A549 (cell line): ENCODE measurements at regions not wholly inside any gene's neighbourhood (a gene's known extent, or its start where the extent isn't known, plus 50 kb on each side); places are given as distances from the start of the nearest gene placed in this dataset.
A peak's percentile ranks its signal among the peaks of the same experiment; 100 is the strongest.

ENCODE experiments used
- ATAC-seq, 2 experiments: fragments of 200-7000 bp in 1 of 2; fragments of >200 bp in 1 of 2; cut with Nextera tagmentation in 1 of 2; cut with Tn5 transposase in 1 of 2; 3 replicates each; pipeline versions ENCODE4 v1.8.0 to v1.9.1; 2018 to 2020; ENCODE audit warnings: mild to moderate bottlenecking in 1 of 2, moderate library complexity in 1 of 2
- CTCF ChIA-PET: fragments of 300-600 bp; sonication (Branson Sonifier 250); formaldehyde crosslinking; extraction: SDS; loops from one replicate; lab custom pipeline; 2021; ENCODE audit warnings: antibody characterized with exemption, inconsistent platforms; lab: Yijun Ruan, JAX
- POLR2A ChIA-PET: fragments of 350-600 bp; formaldehyde crosslinking; extraction: SDS; loops from one replicate; lab custom pipeline; 2021; ENCODE audit warnings: antibody characterized with exemption, inconsistent platforms; lab: Yijun Ruan, JAX
- DNase-seq, 2 experiments: peaks; one replicate each; pipeline versions ENCODE4 v3.0.0 to v3.0.0-alpha.2; 2011 to 2016; ENCODE audit warnings: low read depth in 1 of 2, low spot score in 1 of 2
- FAIRE-seq: peaks from 2 replicates; lab custom pipeline; 2011; peaks lifted over from hg19 to GRCh38; lab: Jason Lieb, UNC
- H3K27ac ChIP-seq, 2 experiments: fragments of >200 bp; sonication (Bioruptor Twin); formaldehyde crosslinking; 3 replicates each; pipeline ENCODE4 v1.5.1; 2016 to 2017
- H3K4me1 ChIP-seq: fragments of >200 bp; sonication (Bioruptor Twin); formaldehyde crosslinking; 3 replicates; pipeline ENCODE4 v1.6.1; 2016
- H3K4me2 ChIP-seq: fragments of >200 bp; sonication (Bioruptor Twin); formaldehyde crosslinking; 3 replicates; pipeline ENCODE4 v1.6.1; 2016
- H3K4me3 ChIP-seq: fragments of >200 bp; sonication (Bioruptor Twin); formaldehyde crosslinking; 3 replicates; pipeline ENCODE4 v1.5.1; 2016
- H3K9me3 ChIP-seq: fragments of >200 bp; sonication (Bioruptor Twin); formaldehyde crosslinking; 3 replicates; pipeline ENCODE4 v1.6.1; 2016
- ATOH8 ChIP-seq: fragments of 250-450 bp; sonication (Bioruptor Pico); IDR thresholded peaks from 2 replicates; pipeline ENCODE4 v1.5.0; 2020; ENCODE audit warnings: low read depth, mild to moderate bottlenecking, moderate library complexity
- CBX8 ChIP-seq: fragments of 200-600 bp; sonication (generic); IDR thresholded peaks from 2 replicates; pipeline ENCODE4 v1.6.1; 2016
- CEBPB ChIP-seq, 2 experiments: fragments of >200 bp in 1 of 2; sonication (Bioruptor Twin) in 1 of 2; formaldehyde crosslinking in 1 of 2; IDR thresholded peaks; 2 replicates each; pipeline ENCODE4 v1.6.1; 2012 to 2016
- CHD2 ChIP-seq: fragments of 150-350 bp; IDR thresholded peaks from 2 replicates; pipeline ENCODE4 v1.6.1; 2014; ENCODE audit warnings: low read length; ENCODE audit not compliant: partially characterized antibody
- CTCF ChIP-seq: fragments of >200 bp; sonication (Bioruptor Twin); formaldehyde crosslinking; IDR thresholded peaks from 3 replicates; pipeline ENCODE4 v1.5.1; 2016
- E2F6 ChIP-seq: IDR thresholded peaks from 2 replicates; pipeline ENCODE4 v1.6.1; 2012; ENCODE audit warnings: low read depth, borderline replicate concordance
- EHMT2 ChIP-seq: fragments of 200-600 bp; sonication (generic); IDR thresholded peaks from 2 replicates; pipeline ENCODE4 v1.6.1; 2016; ENCODE audit warnings: antibody characterized with exemption, low read depth, mild to moderate bottlenecking, moderate library complexity
- ELK1 ChIP-seq: fragments of 150-350 bp; IDR thresholded peaks from 2 replicates; pipeline ENCODE4 v1.6.1; 2014; ENCODE audit warnings: low read depth, mild to moderate bottlenecking, low read length
- EP300 ChIP-seq, 2 experiments: fragments of >200 bp; sonication (Bioruptor Twin); formaldehyde crosslinking; IDR thresholded peaks; 2 replicates in 1 of 2; 3 replicates in 1 of 2; pipeline ENCODE4 v1.6.1; 2016 to 2017
- FOSB ChIP-seq: fragments of 250-450 bp; sonication (Bioruptor Pico); IDR thresholded peaks from 2 replicates; pipeline ENCODE4 v1.5.0; 2020; ENCODE audit warnings: mild to moderate bottlenecking, moderate library complexity
- FOSL2 ChIP-seq, 2 experiments: fragments of 450-650 bp in 1 of 2; fragments of >200 bp in 1 of 2; sonication (Bioruptor Twin) in 1 of 2; formaldehyde crosslinking; IDR thresholded peaks; 2 replicates each; pipeline versions ENCODE4 v1.5.0 to v1.6.1; 2016 to 2020; ENCODE audit warnings: mild to moderate bottlenecking in 1 of 2, moderate library complexity in 1 of 2
- FOXS1 ChIP-seq: fragments of 250-450 bp; sonication (Bioruptor Pico); IDR thresholded peaks from 2 replicates; pipeline ENCODE4 v1.5.0; 2020; ENCODE audit warnings: mild to moderate bottlenecking, moderate library complexity
- HDAC2 ChIP-seq: fragments of 200-600 bp; sonication (generic); IDR thresholded peaks from 2 replicates; pipeline ENCODE4 v1.6.1; 2016
- HOXA7 ChIP-seq: fragments of 250-450 bp; sonication (Bioruptor Pico); IDR thresholded peaks from 2 replicates; pipeline ENCODE4 v1.5.0; 2020; ENCODE audit warnings: mild to moderate bottlenecking, moderate library complexity
- HOXB5 ChIP-seq: fragments of 250-450 bp; sonication (Bioruptor Pico); IDR thresholded peaks from 2 replicates; pipeline ENCODE4 v1.5.0; 2020; ENCODE audit warnings: mild to moderate bottlenecking, moderate library complexity
- KDM5A ChIP-seq: fragments of 200-600 bp; sonication (generic); IDR thresholded peaks from 2 replicates; pipeline ENCODE4 v1.6.1; 2016; ENCODE audit warnings: antibody characterized with exemption, mild to moderate bottlenecking
- MAFK ChIP-seq: fragments of 450-650 bp; IDR thresholded peaks from 2 replicates; pipeline ENCODE4 v1.6.1; 2014; ENCODE audit not compliant: partially characterized antibody
- NFE2L2 ChIP-seq: fragments of 150-350 bp; conservative IDR thresholded peaks from 2 replicates; pipeline ENCODE4 v1.6.1; 2014; ENCODE audit warnings: low read length
- NPAS2 ChIP-seq: fragments of 250-450 bp; sonication (Bioruptor Pico); IDR thresholded peaks from 2 replicates; pipeline ENCODE4 v1.8.0; 2022; ENCODE audit warnings: mild to moderate bottlenecking, moderate library complexity, borderline replicate concordance
- POLR2AphosphoS2 ChIP-seq: conservative IDR thresholded peaks from 2 replicates; pipeline ENCODE4 v1.6.1; 2012; ENCODE audit warnings: low read length, improper control_type of control experiment, inconsistent platforms
- RAD21 ChIP-seq, 2 experiments: fragments of >200 bp in 1 of 2; sonication (Bioruptor Twin) in 1 of 2; formaldehyde crosslinking in 1 of 2; IDR thresholded peaks in 1 of 2; conservative IDR thresholded peaks in 1 of 2; 2 replicates in 1 of 2; 3 replicates in 1 of 2; pipeline ENCODE4 v1.6.1; 2012 to 2018; ENCODE audit warnings: inconsistent platforms in 1 of 2
- RARB ChIP-seq: fragments of 250-450 bp; sonication (Bioruptor Pico); IDR thresholded peaks from 2 replicates; pipeline ENCODE4 v1.8.0; 2021; ENCODE audit warnings: mild to moderate bottlenecking, moderate library complexity
- RCOR1 ChIP-seq: fragments of 150-350 bp; IDR thresholded peaks from 2 replicates; pipeline ENCODE4 v1.6.1; 2014; ENCODE audit warnings: antibody characterized with exemption, low read length, low read depth
- RNF2 ChIP-seq: fragments of 200-600 bp; sonication (generic); IDR thresholded peaks from 2 replicates; pipeline ENCODE4 v1.6.1; 2016; ENCODE audit warnings: low read depth, mild to moderate bottlenecking, antibody characterized with exemption, moderate library complexity, borderline replicate concordance
- TP53 ChIP-seq: fragments of 250-450 bp; sonication (Bioruptor Pico); IDR thresholded peaks from 2 replicates; pipeline ENCODE4 v1.5.0; 2021; ENCODE audit warnings: mild to moderate bottlenecking, moderate library complexity
- USF2 ChIP-seq: fragments of 450-650 bp; IDR thresholded peaks from 2 replicates; pipeline ENCODE4 v1.6.1; 2014; ENCODE audit warnings: antibody characterized with exemption
- ZC3H11A ChIP-seq: fragments of 450-650 bp; IDR thresholded peaks from 2 replicates; pipeline ENCODE4 v1.6.1; 2014; ENCODE audit warnings: antibody characterized with exemption, mild to moderate bottlenecking
- ZNF302 ChIP-seq: fragments of 250-450 bp; sonication (Bioruptor Pico); IDR thresholded peaks from 2 replicates; pipeline ENCODE4 v1.9.0; 2021; ENCODE audit warnings: inconsistent platforms, mild to moderate bottlenecking, moderate library complexity
- WGBS: methylation state at CpG from one replicate; pipeline ENCODE4 v1.1.6; 2017; ENCODE audit errors: missing lambda C conversion rate; 5-methylcytosine and 5-hydroxymethylcytosine counted together

GRCh38 chr10:78774999-78775711 is 293.6 kb upstream of the ZMIZ1 start:
- no peaks in the 10 kb centered on the region for H3K9me3 ChIP-seq
- H3K4me2 ChIP-seq, result no peak overlapping the region
- H3K4me3 ChIP-seq, result no peak overlapping the region
- CTCF ChIA-PET, result interaction anchor here (1.2 to 1.6 kb wide), 4 partner anchors 9 to 420 kb away, joined by 3 to 6 read pairs (median 3); no protein-coding TSS in a partner anchor
- DNase-seq (no peak), FAIRE-seq (no peak), ATAC-seq (peak; percentile 39 to 56; a peak in 4 of 6 replicates)
- peak overlapping the region in 1 of 2 experiments; percentile 56; a peak in 2 of 6 replicates for H3K27ac ChIP-seq
- POLR2A ChIA-PET, result no interaction called here
- 81% methylated on average over 11 of the region's 14 CpGs for WGBS
- peaks cover 31% of the 10 kb centered on the region for H3K4me1 ChIP-seq
- TF ChIP-seq FOXS1 (no peak), E2F6 (no peak), ELK1 (no peak), KDM5A (no peak), CBX8 (no peak)

GRCh38 chr10:78775891-78776290 is 292.9 kb upstream of the ZMIZ1 start:
- TF ChIP-seq FOSB (CRISPR knock-in tag), result no peak
- no peak for TF ChIP-seq CTCF
- no peak for TF ChIP-seq ZC3H11A
- no peak for TF ChIP-seq RNF2
- TF ChIP-seq TP53 (CRISPR knock-in tag), result no peak
- no peak for TF ChIP-seq EP300 (IDR thresholded peaks at IDR 0.05)
- TF ChIP-seq RCOR1, result no peak
- no peak for TF ChIP-seq EHMT2
- no peak for TF ChIP-seq RARB (CRISPR knock-in tag)
- TF ChIP-seq NPAS2 (CRISPR knock-in tag), result no peak
- WGBS, result 38% methylated on average over 1 of the region's 1 CpG
- H3K9me3 ChIP-seq, result no peaks in the 10 kb centered on the region
- ATAC-seq (no peak), DNase-seq (no peak), FAIRE-seq (no peak)
- no peak overlapping the region for H3K4me3 ChIP-seq
- CTCF ChIA-PET, result interaction anchor here (1.2 to 1.6 kb wide), 3 partner anchors 10 to 199 kb away, joined by 3 to 6 read pairs (median 3); no protein-coding TSS in a partner anchor
- no peak overlapping the region for H3K4me2 ChIP-seq
- POLR2A ChIA-PET, result no interaction called here
- peaks cover 31% of the 10 kb centered on the region for H3K4me1 ChIP-seq
- no peak overlapping the region for H3K27ac ChIP-seq

GRCh38 chr10:78776756-78777155 is 292.0 kb upstream of the ZMIZ1 start:
- CTCF ChIA-PET, result no interaction called here
- ATAC-seq, result no peak
- POLR2A ChIA-PET, result no interaction called here
- no peak for TF ChIP-seq NFE2L2
- no peak for TF ChIP-seq CHD2
- no peak for TF ChIP-seq RAD21 (conservative IDR thresholded peaks at IDR 0.05 in 1 of 2, IDR thresholded peaks at IDR 0.05 in 1 of 2)
- TF ChIP-seq RNF2, result no peak
- TF ChIP-seq HDAC2, result no peak
- TF ChIP-seq POLR2AphosphoS2, result no peak
- TF ChIP-seq MAFK, result no peak
- TF ChIP-seq FOSL2 (IDR thresholded peaks at IDR 0.05), result no peak
- TF ChIP-seq FOSL2 (CRISPR knock-in tag; IDR thresholded peaks at IDR 0.05), result no peak
- TF ChIP-seq HOXA7 (CRISPR knock-in tag), result no peak
- no peak for TF ChIP-seq NPAS2 (CRISPR knock-in tag)
- no peak for TF ChIP-seq HOXB5 (CRISPR knock-in tag)
- TF ChIP-seq E2F6, result no peak
- TF ChIP-seq ATOH8 (CRISPR knock-in tag), result no peak
- no peak for TF ChIP-seq CEBPB (IDR thresholded peaks at IDR 0.05)
- TF ChIP-seq USF2, result no peak
- TF ChIP-seq ZNF302 (CRISPR knock-in tag), result no peak

More at GRCh38 chr10:78776756-78777155, 292.0 kb upstream of the ZMIZ1 start:
- Histone ChIP-seq H3K9me3 (no peaks in the 10 kb centered on the region), H3K4me2 (no peak overlapping the region), H3K27ac (no peak overlapping the region; a peak in 1 of 6 replicates), H3K4me3 (no peak overlapping the region), H3K4me1 (peaks cover 31% of the 10 kb centered on the region)
- WGBS, result 77% methylated on average over 6 of the region's 6 CpGs
- DNase-seq, result no peak
- FAIRE-seq, result no peak
